Fibroblast of villous mesenchyme (primary cell): ENCODE measurements at regions not wholly inside any gene's neighbourhood (a gene's known extent, or its start where the extent isn't known, plus 50 kb on each side); places are given as distances from the start of the nearest gene placed in this dataset.

ENCODE experiments used
- DNase-seq: peaks from one replicate; pipeline ENCODE4 v3.0.0-alpha.2; 2010; ENCODE audit warnings: low read depth
- H3K4me3 ChIP-seq: 2 replicates; pipeline ENCODE4 v1.5.1; 2011; ENCODE audit warnings: low read depth, mild to moderate bottlenecking, low read length
- CTCF ChIP-seq: IDR thresholded peaks from 2 replicates; pipeline ENCODE4 v1.5.1; 2012; ENCODE audit warnings: low read depth, mild to moderate bottlenecking, low read length; ENCODE audit not compliant: insufficient read depth

- no peak for TF ChIP-seq CTCF
- no peak overlapping the region for H3K4me3 ChIP-seq
- DNase-seq, result no peak
Measured at GRCh38 chr20:55406891-55407290, 598.4 kb downstream of the CBLN4 start.

- H3K4me3 ChIP-seq, result no peak overlapping the region
- no peak for DNase-seq
- no peak for TF ChIP-seq CTCF
Measured at GRCh38 chr20:55394592-55394991, 610.7 kb downstream of the CBLN4 start.

- no peak overlapping the region for H3K4me3 ChIP-seq
- DNase-seq, result no peak
- TF ChIP-seq CTCF, result no peak
Measured at GRCh38 chr20:55390791-55391190, 614.5 kb downstream of the CBLN4 start.

GRCh38 chr20:55386686-55387085 is 618.6 kb downstream of the CBLN4 start:
- TF ChIP-seq CTCF, result no peak
- no peak for DNase-seq
- no peak overlapping the region for H3K4me3 ChIP-seq

- TF ChIP-seq CTCF, result no peak
- no peak for DNase-seq
- no peak overlapping the region for H3K4me3 ChIP-seq
Measured at GRCh38 chr20:55375920-55376319, 629.4 kb downstream of the CBLN4 start.

- no peak overlapping the region for H3K4me3 ChIP-seq
- TF ChIP-seq CTCF, result no peak
- DNase-seq, result no peak
Measured at GRCh38 chr20:55365745-55366144, 639.6 kb downstream of the CBLN4 start.

- no peak overlapping the region for H3K4me3 ChIP-seq
- DNase-seq, result no peak
- TF ChIP-seq CTCF, result no peak
Measured at GRCh38 chr20:55360895-55361294, 644.4 kb downstream of the CBLN4 start.
